ENCODE measurements at regions not wholly inside any gene's neighbourhood (a gene's known extent, or its start where the extent isn't known, plus 50 kb on each side); places are given as distances from the start of the nearest gene placed in this dataset.

GRCh38 chr15:59833366-59833765 lies 144.2 kb upstream of the BNIP2 start:
- no peak overlapping the region for H3T11ph ChIP-seq (ENCODE audit: low read length)
- H2BK5ac ChIP-seq (ENCODE audit: insufficient read length, low read length): no peak overlapping the region
- H3K14ac ChIP-seq (ENCODE audit: insufficient read depth, low read length): no peak overlapping the region
- H4K20me1 ChIP-seq (ENCODE audit: control insufficient read depth, insufficient read depth, insufficient read length): no peaks in the 10 kb centered on the region
- H3K23me2 ChIP-seq (ENCODE audit: insufficient read length, low read depth, low read length, poor library complexity, severe bottlenecking): no peaks in the 10 kb centered on the region
- no peaks in the 10 kb centered on the region for H3K4me1 ChIP-seq (ENCODE audit: insufficient read depth, low read length)
- no peak overlapping the region for H2BK20ac ChIP-seq (ENCODE audit: low read depth, low read length, poor library complexity, severe bottlenecking)
- no peak overlapping the region for H2AK5ac ChIP-seq (ENCODE audit: insufficient read length, low read length)
- DNase-seq: no peak
- H3K27me3 ChIP-seq (ENCODE audit: insufficient read depth, low read length): no peaks in the 10 kb centered on the region
- no peak overlapping the region for H3K27ac Mint-ChIP-seq
- no peaks in the 10 kb centered on the region for H3K36me3 Mint-ChIP-seq (ENCODE audit: insufficient read depth in 1 of 3, low read depth in 3 of 3)
- TF ChIP-seq, protein P1, sequence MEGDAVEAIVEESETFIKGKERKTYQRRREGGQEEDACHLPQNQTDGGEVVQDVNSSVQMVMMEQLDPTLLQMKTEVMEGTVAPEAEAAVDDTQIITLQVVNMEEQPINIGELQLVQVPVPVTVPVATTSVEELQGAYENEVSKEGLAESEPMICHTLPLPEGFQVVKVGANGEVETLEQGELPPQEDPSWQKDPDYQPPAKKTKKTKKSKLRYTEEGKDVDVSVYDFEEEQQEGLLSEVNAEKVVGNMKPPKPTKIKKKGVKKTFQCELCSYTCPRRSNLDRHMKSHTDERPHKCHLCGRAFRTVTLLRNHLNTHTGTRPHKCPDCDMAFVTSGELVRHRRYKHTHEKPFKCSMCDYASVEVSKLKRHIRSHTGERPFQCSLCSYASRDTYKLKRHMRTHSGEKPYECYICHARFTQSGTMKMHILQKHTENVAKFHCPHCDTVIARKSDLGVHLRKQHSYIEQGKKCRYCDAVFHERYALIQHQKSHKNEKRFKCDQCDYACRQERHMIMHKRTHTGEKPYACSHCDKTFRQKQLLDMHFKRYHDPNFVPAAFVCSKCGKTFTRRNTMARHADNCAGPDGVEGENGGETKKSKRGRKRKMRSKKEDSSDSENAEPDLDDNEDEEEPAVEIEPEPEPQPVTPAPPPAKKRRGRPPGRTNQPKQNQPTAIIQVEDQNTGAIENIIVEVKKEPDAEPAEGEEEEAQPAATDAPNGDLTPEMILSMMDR (conservative IDR thresholded peaks at IDR 0.05): no peak
- H3K9ac ChIP-seq (ENCODE audit: extremely low read depth, insufficient read length, low read length): no peak overlapping the region
- no peak overlapping the region for H4K5ac ChIP-seq (ENCODE audit: insufficient read length, low read depth, low read length)
- no peaks in the 10 kb centered on the region for H3K9me3 ChIP-seq (ENCODE audit: control insufficient read depth, low read depth, low read length)
- H3K4me2 ChIP-seq (ENCODE audit: insufficient read depth, insufficient read length, low read length): no peak overlapping the region
- no peak overlapping the region for H2BK12ac ChIP-seq (ENCODE audit: insufficient read length, low read depth, low read length)
- no peak overlapping the region for H3K56ac ChIP-seq (ENCODE audit: insufficient read length, low read depth, low read length)
- H3K4ac ChIP-seq (ENCODE audit: low read depth, low read length): no peak overlapping the region
- peaks cover 2% of the 10 kb centered on the region for H3K27me3 Mint-ChIP-seq (ENCODE audit: low read depth)
- H3K4me3 Mint-ChIP-seq: no peak overlapping the region
- peaks cover 13 to 19% of the 10 kb centered on the region in 2 experiments; a peak in 3 of 4 replicates for H3K4me1 Mint-ChIP-seq
- no peak overlapping the region for H3K27ac ChIP-seq (ENCODE audit: insufficient read length, low read depth, low read length)
- H2AFZ ChIP-seq (ENCODE audit: low read length): no peak overlapping the region
- H2BK15ac ChIP-seq (ENCODE audit: low read depth, low read length): no peak overlapping the region
- no peak overlapping the region for H4K8ac ChIP-seq (replicated peaks; ENCODE audit: insufficient read length, low read depth, low read length)
- H3K18ac ChIP-seq (ENCODE audit: insufficient read length, low read depth, low read length): no peak overlapping the region
- no peak overlapping the region for H2BK120ac ChIP-seq (ENCODE audit: low read depth, low read length, poor library complexity, severe bottlenecking)
- no peaks in the 10 kb centered on the region for H3K79me1 ChIP-seq (ENCODE audit: insufficient read depth, low read depth, low read length, poor library complexity, severe bottlenecking)
- no peaks in the 10 kb centered on the region for H3K9me3 Mint-ChIP-seq
- no peak overlapping the region for H4K91ac ChIP-seq (ENCODE audit: insufficient read length, low read depth, low read length)
- H3K23ac ChIP-seq (ENCODE audit: insufficient read length, low read depth, low read length): no peak overlapping the region
- H3K79me2 ChIP-seq (ENCODE audit: insufficient read depth, low read length): no peaks in the 10 kb centered on the region
- no CpG with 5 or more reads among the region's 3 CpGs for WGBS (ENCODE audit: extremely low coverage, insufficient read length, low lambda C conversion rate)

All from H9 (cell line).